A172 (cell line): ENCODE measurements at regions not wholly inside any gene's neighbourhood (a gene's known extent, or its start where the extent isn't known, plus 50 kb on each side); places are given as distances from the start of the nearest gene placed in this dataset.
"Not testable (repeated sequence)": the region's sequence is repeated elsewhere in the genome, so short reads cannot be mapped to it uniquely, and the experiment has no call there.

Experiments
- DNase-seq: peaks from one replicate; pipeline ENCODE4 v3.0.0-alpha.2; 2015; ENCODE audit warnings: low spot score

GRCh38 chr3:110887176-110887575 is 184.4 kb upstream of the NECTIN3 start:
- DNase-seq = no peak

GRCh38 chr3:110888625-110889375 is 182.8 kb upstream of the NECTIN3 start:
- not testable (repeated sequence) for DNase-seq

- DNase-seq = not testable (repeated sequence)
Measured at GRCh38 chr3:110889376-110889699, 182.3 kb upstream of the NECTIN3 start.

GRCh38 chr3:110894574-110894973 is 177.0 kb upstream of the NECTIN3 start:
- DNase-seq = no peak

- no peak for DNase-seq
Measured at GRCh38 chr3:110895054-110895453, 176.6 kb upstream of the NECTIN3 start.

- no peak for DNase-seq
Measured at GRCh38 chr3:110897046-110897445, 174.6 kb upstream of the NECTIN3 start.

GRCh38 chr3:110900576-110900975 is 171.0 kb upstream of the NECTIN3 start:
- DNase-seq = peak; percentile 2

GRCh38 chr3:110901536-110901935 is 170.1 kb upstream of the NECTIN3 start:
- DNase-seq = no peak

GRCh38 chr3:110902453-110903085 is 169.0 kb upstream of the NECTIN3 start:
- no peak for DNase-seq

- no peak for DNase-seq
Measured at GRCh38 chr3:110903771-110904519, 167.7 kb upstream of the NECTIN3 start.

- no peak for DNase-seq
Measured at GRCh38 chr3:110904520-110904890, 167.1 kb upstream of the NECTIN3 start.

GRCh38 chr3:110905121-110905520 is 166.5 kb upstream of the NECTIN3 start:
- DNase-seq = no peak

- DNase-seq = no peak
Measured at GRCh38 chr3:110909839-110910238, 161.8 kb upstream of the NECTIN3 start.

GRCh38 chr3:110910346-110910955 is 161.2 kb upstream of the NECTIN3 start:
- DNase-seq = no peak

- no peak for DNase-seq
Measured at GRCh38 chr3:110918963-110919362, 152.7 kb upstream of the NECTIN3 start.

GRCh38 chr3:110925798-110926197 is 145.8 kb upstream of the NECTIN3 start:
- DNase-seq = no peak

GRCh38 chr3:110928016-110928662 is 143.5 kb upstream of the NECTIN3 start:
- no peak for DNase-seq

GRCh38 chr3:110929816-110930215 is 141.8 kb upstream of the NECTIN3 start:
- no peak for DNase-seq

- no peak for DNase-seq
Measured at GRCh38 chr3:110932567-110932966, 139.0 kb upstream of the NECTIN3 start.

- peak; percentile 6 for DNase-seq
Measured at GRCh38 chr3:110933821-110934426, 137.7 kb upstream of the NECTIN3 start.

- no peak for DNase-seq
Measured at GRCh38 chr3:110938629-110939028, 133.0 kb upstream of the NECTIN3 start.

- DNase-seq = no peak
Measured at GRCh38 chr3:110940055-110940454, 131.6 kb upstream of the NECTIN3 start.
